HCT116 (cell line): ENCODE measurements at regions not wholly inside any gene's neighbourhood (a gene's known extent, or its start where the extent isn't known, plus 50 kb on each side); places are given as distances from the start of the nearest gene placed in this dataset.

ENCODE experiments used
- ATAC-seq: fragments of 200-7000 bp; cut with Tn5 transposase; 2 replicates; pipeline ENCODE4 v1.9.1; 2020; ENCODE audit warnings: mild to moderate bottlenecking, moderate library complexity
- BruUV-seq: library from RNA; stranded (reverse); fragments of 400-500 nt; replicated peaks from 2 replicates; lab custom pipeline; 2021; lab: Mats Ljungman, UMichigan
- CTCF ChIA-PET: fragments of 300-600 bp; sonication (Branson Sonifier 250); formaldehyde crosslinking; loops from one replicate; lab custom pipeline; 2021; ENCODE audit warnings: antibody characterized with exemption; lab: Charles Lee
- POLR2A ChIA-PET: fragments of 300-600, 350-600 bp; sonication (Branson Sonifier 250); formaldehyde crosslinking; loops from one replicate; lab custom pipeline; 2021; ENCODE audit warnings: antibody characterized with exemption; lab: Charles Lee
- RAD21 ChIA-PET, 2 experiments: fragments of 300-600 bp; sonication (Branson Sonifier 250); formaldehyde crosslinking; loops; one replicate each; lab custom pipeline; 2023; ENCODE audit warnings: low total read pairs in 2 of 2; ENCODE audit not compliant: uncharacterized antibody in 2 of 2, unreplicated experiment in 2 of 2, low non-redundant PET in 1 of 2; lab: Charles Lee
- DNase-seq: peaks from one replicate; pipeline ENCODE4 v3.0.0-alpha.2; 2010; ENCODE audit warnings: low read depth, low spot score
- H2AFZ ChIP-seq: fragments of 200-600 bp; shearing (Covaris generic), sonication (generic); 2 replicates; pipeline ENCODE4 v1.6.1; 2017; ENCODE audit warnings: low read depth, mixed run types, mixed read lengths, antibody characterized with exemption, low read length; ENCODE audit not compliant: poor library complexity, severe bottlenecking
- H3K27ac ChIP-seq: 2 replicates; pipeline ENCODE4 v1.5.1; 2012; ENCODE audit warnings: low read depth, low read length
- H3K27me3 ChIP-seq: fragments of 200-600 bp; sonication (generic); 2 replicates; pipeline ENCODE4 v1.6.1; 2016; ENCODE audit warnings: mixed run types, low read length, mixed read lengths; ENCODE audit not compliant: insufficient read depth
- H3K36me3 ChIP-seq, 2 experiments: fragments of 200-500 bp in 1 of 2; fragments of 200-600 bp in 1 of 2; sonication (Bioruptor generic) in 1 of 2; sonication (generic) in 1 of 2; 2 replicates each; pipeline versions ENCODE4 v1.5.1 to v1.6.1; 2014 to 2016; ENCODE audit warnings: low read length in 2 of 2, inconsistent platforms in 1 of 2, mixed read lengths in 1 of 2, mixed run types in 1 of 2; ENCODE audit not compliant: insufficient read depth in 2 of 2, control insufficient read depth in 1 of 2
- H3K4me1 ChIP-seq, 2 experiments: fragments of 200-600 bp in 1 of 2; sonication (generic) in 1 of 2; 2 replicates each; pipeline versions ENCODE4 v1.5.1 to v1.6.1; 2012 to 2017; ENCODE audit warnings: low read length in 2 of 2, inconsistent platforms in 1 of 2, mild to moderate bottlenecking in 1 of 2, mixed read lengths in 1 of 2, mixed run types in 1 of 2, moderate library complexity in 1 of 2; ENCODE audit not compliant: insufficient read depth in 2 of 2, control insufficient read depth in 1 of 2
- H3K4me2 ChIP-seq: fragments of 200-600 bp; sonication (generic); 2 replicates; pipeline ENCODE4 v1.6.1; 2017; ENCODE audit warnings: mixed run types, low read length, mixed read lengths
- H3K4me3 ChIP-seq, 2 experiments: fragments of 200-600 bp in 1 of 2; sonication (generic) in 1 of 2; replicated peaks in 1 of 2; 2 replicates each; pipeline ENCODE4 v1.5.1; 2011 to 2016; ENCODE audit warnings: low read length in 2 of 2, control low read depth in 1 of 2, low read depth in 1 of 2, mild to moderate bottlenecking in 1 of 2, mixed read lengths in 1 of 2, mixed run types in 1 of 2
- H3K79me2 ChIP-seq: fragments of 200-600 bp; sonication (generic); 2 replicates; pipeline ENCODE4 v1.6.1; 2017; ENCODE audit warnings: mild to moderate bottlenecking, mixed run types, low read length, moderate library complexity, mixed read lengths; ENCODE audit not compliant: insufficient read depth
- H3K9ac ChIP-seq: fragments of 200-600 bp; sonication (generic); 2 replicates; pipeline ENCODE4 v1.6.1; 2016; ENCODE audit warnings: low read length, mixed read lengths
- H3K9me2 ChIP-seq: fragments of 200-600 bp; sonication (generic), shearing (Covaris generic); 2 replicates; pipeline ENCODE4 v1.6.1; 2017; ENCODE audit warnings: mixed run types, mild to moderate bottlenecking, moderate library complexity; ENCODE audit not compliant: insufficient read depth
- H3K9me3 ChIP-seq, 2 experiments: fragments of 200-500 bp in 1 of 2; fragments of 200-600 bp in 1 of 2; sonication (Bioruptor generic) in 1 of 2; sonication (generic) in 1 of 2; 2 replicates each; pipeline ENCODE4 v1.6.1; 2014 to 2017; ENCODE audit warnings: low read length in 2 of 2, mixed read lengths in 2 of 2, inconsistent platforms in 1 of 2, low read depth in 1 of 2, mild to moderate bottlenecking in 1 of 2, mixed run types in 1 of 2, moderate library complexity in 1 of 2; ENCODE audit not compliant: control insufficient read depth in 1 of 2, insufficient read depth in 1 of 2
- H4K20me1 ChIP-seq: fragments of 200-600 bp; sonication (generic), shearing (Covaris generic); 2 replicates; pipeline ENCODE4 v1.6.1; 2017; ENCODE audit warnings: mixed run types, mild to moderate bottlenecking, moderate library complexity; ENCODE audit not compliant: insufficient read depth
- CBX3 ChIP-seq: IDR thresholded peaks from 2 replicates; pipeline ENCODE4 v1.6.1; 2012; ENCODE audit warnings: low read depth
- CEBPB ChIP-seq: IDR thresholded peaks from 2 replicates; pipeline ENCODE4 v1.6.1; 2012; ENCODE audit warnings: low read depth
- EZH2 ChIP-seq: fragments of 200-600 bp; sonication (generic); IDR thresholded peaks from 2 replicates; pipeline ENCODE4 v1.6.1; 2017; ENCODE audit warnings: antibody characterized with exemption, mixed run types
- EZH2phosphoT487 ChIP-seq: fragments of 200-600 bp; IDR thresholded peaks from 2 replicates; pipeline ENCODE4 v1.6.1; 2018; ENCODE audit warnings: antibody characterized with exemption, borderline replicate concordance
- JUND ChIP-seq: IDR thresholded peaks from 2 replicates; pipeline ENCODE4 v1.6.1; 2012
- POLR2A ChIP-seq: IDR thresholded peaks from 2 replicates; pipeline ENCODE4 v1.7.0; 2011; ENCODE audit warnings: borderline replicate concordance; ENCODE audit not compliant: insufficient read depth, insufficient read length; ENCODE audit errors: extremely low read depth
- POLR2AphosphoS5 ChIP-seq: IDR thresholded peaks from 2 replicates; pipeline ENCODE4 v1.6.1; 2011; ENCODE audit warnings: mild to moderate bottlenecking, low read depth, low read length, moderate library complexity
- RAD21 ChIP-seq: IDR thresholded peaks from 2 replicates; pipeline ENCODE4 v1.6.1; 2012; ENCODE audit warnings: low read depth, mild to moderate bottlenecking
- SP1 ChIP-seq: IDR thresholded peaks from 2 replicates; pipeline ENCODE4 v1.6.1; 2012; ENCODE audit warnings: low read depth
- YY1 ChIP-seq: IDR thresholded peaks from 2 replicates; pipeline ENCODE4 v1.6.1; 2011; ENCODE audit warnings: low read length, low read depth, moderate library complexity, mild to moderate bottlenecking; ENCODE audit not compliant: insufficient replicate concordance; ENCODE audit errors: extremely low read depth
- ZFX ChIP-seq: fragments of 450-650 bp; IDR thresholded peaks from 2 replicates; pipeline ENCODE4 v1.6.1; 2017
- ZNF274 ChIP-seq: fragments of 200-500 bp; sonication (Bioruptor generic); IDR thresholded peaks from 2 replicates; pipeline ENCODE4 v1.6.1; 2014; ENCODE audit warnings: mild to moderate bottlenecking, low read depth, low read length, inconsistent platforms
- intact Hi-C: fragments of 100-400 bp; cut with micrococcal nuclease; formaldehyde crosslinking; loops from 2 replicates; pipeline ENCODE4 v1.10.0; 2022
- TF ChIP-seq, protein P1 (sequence below), 3 experiments: fragments of 200-600 bp in 1 of 3; sonication (generic) in 1 of 3; IDR thresholded peaks in 2 of 3; conservative IDR thresholded peaks in 1 of 3; 2 replicates each; pipeline ENCODE4 v1.5.1; 2012 to 2017; ENCODE audit warnings: low read depth in 2 of 3, low read length in 2 of 3, antibody characterized with exemption in 1 of 3, borderline replicate concordance in 1 of 3, control low read depth in 1 of 3, mild to moderate bottlenecking in 1 of 3, mixed read lengths in 1 of 3, mixed run types in 1 of 3, moderate library complexity in 1 of 3; ENCODE audit not compliant: insufficient read depth in 1 of 3
- TF ChIP-seq, protein P2 (sequence below): IDR thresholded peaks from 2 replicates; pipeline ENCODE4 v1.6.1; 2012
- TF ChIP-seq, protein P3 (sequence below): IDR thresholded peaks from 2 replicates; pipeline ENCODE4 v1.6.1; 2012; ENCODE audit warnings: low read depth

DNA sequence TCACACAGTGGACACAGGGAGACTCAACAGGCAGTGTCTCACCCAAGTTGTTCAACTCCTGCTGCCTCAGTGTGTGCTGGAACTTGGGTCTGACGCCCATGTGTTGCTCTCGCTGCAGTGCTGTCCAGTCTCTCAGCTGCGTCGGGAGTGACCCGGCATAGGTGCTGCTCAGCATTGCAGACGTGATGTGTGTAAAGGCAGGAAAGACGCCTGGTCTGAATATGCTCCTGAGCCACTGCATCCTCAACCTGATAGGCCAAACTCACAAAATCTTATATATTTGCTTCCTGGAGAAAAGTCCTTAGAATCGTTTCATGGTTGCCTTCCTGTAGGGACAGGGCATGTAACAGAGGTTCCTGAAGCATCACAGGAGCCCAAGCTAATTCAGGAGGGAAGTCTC, 152.9 kb downstream of the INSIG2 start:
- Histone ChIP-seq H3K27ac (no peak overlapping the region), H3K79me2 (no peaks in the 10 kb centered on the region), H3K4me2 (no peak overlapping the region), H3K9me2 (no peaks in the 10 kb centered on the region), H3K4me1 (peaks cover 0 to 9% of the 10 kb centered on the region in 2 experiments; a peak in 1 of 4 replicates), H3K36me3 (no peaks in the 10 kb centered on the region), H2AFZ (no peak overlapping the region), H3K4me3 (no peak overlapping the region), H3K9ac (no peak overlapping the region), H3K9me3 (no peaks in the 10 kb centered on the region)
- intact Hi-C loops = no loop called here
- ChIA-PET CTCF (no interaction called here), RAD21 (no interaction called here), POLR2A (no interaction called here)
- DNase-seq = no peak
- TF ChIP-seq SP1 = no peak
- TF ChIP-seq EZH2phosphoT487 = no peak
- TF ChIP-seq, protein P1, sequence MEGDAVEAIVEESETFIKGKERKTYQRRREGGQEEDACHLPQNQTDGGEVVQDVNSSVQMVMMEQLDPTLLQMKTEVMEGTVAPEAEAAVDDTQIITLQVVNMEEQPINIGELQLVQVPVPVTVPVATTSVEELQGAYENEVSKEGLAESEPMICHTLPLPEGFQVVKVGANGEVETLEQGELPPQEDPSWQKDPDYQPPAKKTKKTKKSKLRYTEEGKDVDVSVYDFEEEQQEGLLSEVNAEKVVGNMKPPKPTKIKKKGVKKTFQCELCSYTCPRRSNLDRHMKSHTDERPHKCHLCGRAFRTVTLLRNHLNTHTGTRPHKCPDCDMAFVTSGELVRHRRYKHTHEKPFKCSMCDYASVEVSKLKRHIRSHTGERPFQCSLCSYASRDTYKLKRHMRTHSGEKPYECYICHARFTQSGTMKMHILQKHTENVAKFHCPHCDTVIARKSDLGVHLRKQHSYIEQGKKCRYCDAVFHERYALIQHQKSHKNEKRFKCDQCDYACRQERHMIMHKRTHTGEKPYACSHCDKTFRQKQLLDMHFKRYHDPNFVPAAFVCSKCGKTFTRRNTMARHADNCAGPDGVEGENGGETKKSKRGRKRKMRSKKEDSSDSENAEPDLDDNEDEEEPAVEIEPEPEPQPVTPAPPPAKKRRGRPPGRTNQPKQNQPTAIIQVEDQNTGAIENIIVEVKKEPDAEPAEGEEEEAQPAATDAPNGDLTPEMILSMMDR (IDR thresholded peaks at IDR 0.05 in 2 of 3, conservative IDR thresholded peaks at IDR 0.05 in 1 of 3; ENCODE audit: borderline replicate concordance in 1 of 3, insufficient read depth in 1 of 3, low read depth in 2 of 3, low read length in 2 of 3) = no peak
- no peak for TF ChIP-seq POLR2A
- TF ChIP-seq POLR2AphosphoS5 = no peak
- TF ChIP-seq CBX3 = no peak
- TF ChIP-seq JUND = no peak
- TF ChIP-seq, protein P2, sequence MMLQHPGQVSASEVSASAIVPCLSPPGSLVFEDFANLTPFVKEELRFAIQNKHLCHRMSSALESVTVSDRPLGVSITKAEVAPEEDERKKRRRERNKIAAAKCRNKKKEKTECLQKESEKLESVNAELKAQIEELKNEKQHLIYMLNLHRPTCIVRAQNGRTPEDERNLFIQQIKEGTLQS = no peak
- TF ChIP-seq, all 23 proteins: peak for 0
- no peak for ATAC-seq
- no peaks in the 10 kb centered on the region for H4K20me1 ChIP-seq
- no TSS peak for BruUV-seq
- no peaks in the 10 kb centered on the region for H3K27me3 ChIP-seq

GRCh38 chr2:118240276-118240675, 152.0 kb downstream of the INSIG2 start:
- no TSS peak for BruUV-seq
- H3K4me3 ChIP-seq = no peak overlapping the region
- H2AFZ ChIP-seq = no peak overlapping the region
- CTCF ChIA-PET = no interaction called here
- no peaks in the 10 kb centered on the region for H3K79me2 ChIP-seq
- H3K27me3 ChIP-seq = no peaks in the 10 kb centered on the region
- DNase-seq (no peak), ATAC-seq (no peak)
- H3K9me2 ChIP-seq = no peaks in the 10 kb centered on the region
- intact Hi-C loops = no loop called here
- H3K9ac ChIP-seq = no peak overlapping the region
- no peak overlapping the region for H3K4me2 ChIP-seq
- H3K4me1 ChIP-seq = peaks cover 0 to 9% of the 10 kb centered on the region in 2 experiments; a peak in 1 of 4 replicates
- POLR2A ChIA-PET = no interaction called here
- no peaks in the 10 kb centered on the region for H3K36me3 ChIP-seq
- H4K20me1 ChIP-seq = no peaks in the 10 kb centered on the region
- H3K9me3 ChIP-seq = no peaks in the 10 kb centered on the region
- H3K27ac ChIP-seq = no peak overlapping the region
- TF ChIP-seq CEBPB = no peak
- TF ChIP-seq ZFX = no peak
- no peak for TF ChIP-seq EZH2
- TF ChIP-seq ZNF274 = no peak
- TF ChIP-seq, protein P3, sequence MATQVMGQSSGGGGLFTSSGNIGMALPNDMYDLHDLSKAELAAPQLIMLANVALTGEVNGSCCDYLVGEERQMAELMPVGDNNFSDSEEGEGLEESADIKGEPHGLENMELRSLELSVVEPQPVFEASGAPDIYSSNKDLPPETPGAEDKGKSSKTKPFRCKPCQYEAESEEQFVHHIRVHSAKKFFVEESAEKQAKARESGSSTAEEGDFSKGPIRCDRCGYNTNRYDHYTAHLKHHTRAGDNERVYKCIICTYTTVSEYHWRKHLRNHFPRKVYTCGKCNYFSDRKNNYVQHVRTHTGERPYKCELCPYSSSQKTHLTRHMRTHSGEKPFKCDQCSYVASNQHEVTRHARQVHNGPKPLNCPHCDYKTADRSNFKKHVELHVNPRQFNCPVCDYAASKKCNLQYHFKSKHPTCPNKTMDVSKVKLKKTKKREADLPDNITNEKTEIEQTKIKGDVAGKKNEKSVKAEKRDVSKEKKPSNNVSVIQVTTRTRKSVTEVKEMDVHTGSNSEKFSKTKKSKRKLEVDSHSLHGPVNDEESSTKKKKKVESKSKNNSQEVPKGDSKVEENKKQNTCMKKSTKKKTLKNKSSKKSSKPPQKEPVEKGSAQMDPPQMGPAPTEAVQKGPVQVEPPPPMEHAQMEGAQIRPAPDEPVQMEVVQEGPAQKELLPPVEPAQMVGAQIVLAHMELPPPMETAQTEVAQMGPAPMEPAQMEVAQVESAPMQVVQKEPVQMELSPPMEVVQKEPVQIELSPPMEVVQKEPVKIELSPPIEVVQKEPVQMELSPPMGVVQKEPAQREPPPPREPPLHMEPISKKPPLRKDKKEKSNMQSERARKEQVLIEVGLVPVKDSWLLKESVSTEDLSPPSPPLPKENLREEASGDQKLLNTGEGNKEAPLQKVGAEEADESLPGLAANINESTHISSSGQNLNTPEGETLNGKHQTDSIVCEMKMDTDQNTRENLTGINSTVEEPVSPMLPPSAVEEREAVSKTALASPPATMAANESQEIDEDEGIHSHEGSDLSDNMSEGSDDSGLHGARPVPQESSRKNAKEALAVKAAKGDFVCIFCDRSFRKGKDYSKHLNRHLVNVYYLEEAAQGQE = no peak
- TF ChIP-seq YY1 = no peak
- no peak for TF ChIP-seq RAD21
- RAD21 ChIA-PET = no interaction called here
